GM23338 (cell line): ENCODE measurements at regions not wholly inside any gene's neighbourhood (a gene's known extent, or its start where the extent isn't known, plus 50 kb on each side); places are given as distances from the start of the nearest gene placed in this dataset.

Experiments
- CREB1 ChIP-seq: fragments of 250-450 bp; sonication (Bioruptor Pico); IDR thresholded peaks from 2 replicates; pipeline ENCODE4 v1.5.0; 2020; ENCODE audit warnings: low read depth, mild to moderate bottlenecking, moderate library complexity
- CTCF ChIP-seq, 2 experiments: fragments of 200-600 bp in 1 of 2; sonication (generic) in 1 of 2; conservative IDR thresholded peaks; 2 replicates each; pipeline versions ENCODE4 v1.5.1 to v1.6.1; 2016 to 2017; ENCODE audit warnings: antibody characterized with exemption in 2 of 2, low read depth in 2 of 2, mild to moderate bottlenecking in 2 of 2, moderate library complexity in 1 of 2
- EZH2 ChIP-seq: fragments of 200-600 bp; sonication (generic); IDR thresholded peaks from one replicate; pipeline ENCODE4 v1.8.0; 2017; ENCODE audit warnings: antibody characterized with exemption, mild to moderate bottlenecking, low read depth; ENCODE audit not compliant: unreplicated experiment
- EZH2phosphoT487 ChIP-seq: fragments of 200-600 bp; sonication (generic); IDR thresholded peaks from one replicate; pipeline ENCODE4 v1.8.1; 2018; ENCODE audit warnings: antibody characterized with exemption; ENCODE audit not compliant: unreplicated experiment
- POLR2AphosphoS5 ChIP-seq: IDR thresholded peaks from 2 replicates; pipeline ENCODE4 v1.6.1; 2016; ENCODE audit warnings: antibody characterized with exemption, low read depth
- REST ChIP-seq: IDR thresholded peaks from one replicate; pipeline ENCODE4 v1.6.1; 2018; ENCODE audit warnings: antibody characterized with exemption; ENCODE audit not compliant: unreplicated experiment
- STAT1 ChIP-seq: IDR thresholded peaks from one replicate; pipeline ENCODE4 v1.6.1; 2016; ENCODE audit warnings: antibody characterized with exemption; ENCODE audit not compliant: unreplicated experiment
- ZNF114 ChIP-seq: fragments of 250-450 bp; sonication (Bioruptor Pico); IDR thresholded peaks from 2 replicates; pipeline ENCODE4 v1.5.0; 2020; ENCODE audit warnings: mild to moderate bottlenecking, moderate library complexity

DNA sequence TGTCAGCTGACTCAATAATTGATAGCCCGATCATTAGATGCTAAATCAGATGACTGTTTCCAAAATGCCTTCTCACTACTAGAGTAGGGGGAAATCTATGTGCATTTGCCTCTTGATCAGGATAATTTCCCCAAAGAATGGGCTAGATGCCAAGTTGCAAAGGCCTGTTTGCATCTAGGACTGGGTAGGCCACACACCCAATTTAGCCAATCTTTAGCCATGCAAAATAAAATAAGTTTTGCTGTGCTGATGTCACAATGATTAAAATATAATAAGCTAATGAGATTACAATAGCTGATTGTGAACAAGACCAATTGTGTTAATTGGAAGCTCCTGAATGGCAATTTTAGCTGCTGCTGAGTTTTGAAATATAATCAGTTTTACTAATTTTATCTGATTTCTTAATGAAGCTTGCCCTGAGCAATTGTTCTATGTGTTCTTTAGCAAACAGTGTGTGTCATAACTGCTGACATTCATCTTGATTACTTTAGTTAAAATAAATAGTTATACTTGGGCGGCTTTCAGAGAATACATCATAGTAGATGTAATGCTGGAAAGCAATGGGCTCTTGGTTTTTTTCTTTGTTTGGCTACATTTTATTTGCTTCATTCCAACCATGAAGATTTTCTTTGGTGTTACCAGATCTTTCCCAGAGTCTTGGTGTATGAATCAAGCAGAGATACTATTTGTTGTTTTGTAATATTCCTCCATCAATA is 973.2 kb upstream of the SLC35B3 start:
- TF ChIP-seq STAT1 (no peak), CTCF (conservative IDR thresholded peaks at IDR 0.05; ENCODE audit: low read depth in 2 of 2) (no peak), REST (no peak), CREB1 (no peak), POLR2AphosphoS5 (no peak), EZH2 (no peak), EZH2phosphoT487 (no peak), ZNF114 (CRISPR knock-in tag) (no peak)
